OCI-LY3 (cell line): ENCODE measurements at regions not wholly inside any gene's neighbourhood (a gene's known extent, or its start where the extent isn't known, plus 50 kb on each side); places are given as distances from the start of the nearest gene placed in this dataset.

ENCODE experiments used
- H2AFZ ChIP-seq: fragments of 200-600, 300-600 bp; shearing (Covaris generic); 2 replicates; pipeline ENCODE4 v1.6.0; 2014; ENCODE audit warnings: antibody characterized with exemption, low read depth, low read length
- H3K27ac ChIP-seq: fragments of 200-600, 300-600 bp; sonication (generic); 2 replicates; pipeline ENCODE4 v1.5.1; 2014; ENCODE audit warnings: mild to moderate bottlenecking, low read length, moderate library complexity, mixed read lengths
- H3K27me3 ChIP-seq: fragments of 200-600, 300-600 bp; sonication (generic); 2 replicates; pipeline ENCODE4 v1.6.1; 2014; ENCODE audit warnings: low read depth, low read length, mixed read lengths
- H3K36me3 ChIP-seq: fragments of 200-600, 300-600 bp; sonication (generic); replicated peaks from 2 replicates; pipeline ENCODE3; 2014; ENCODE audit warnings: low read depth, low read length, mixed read lengths
- H3K4me1 ChIP-seq: fragments of 300-600, 200-600 bp; sonication (generic); 2 replicates; pipeline ENCODE4 v1.6.1; 2014; ENCODE audit warnings: low read length, mixed read lengths
- H3K4me2 ChIP-seq: fragments of 200-600, 300-600 bp; sonication (generic); 2 replicates; pipeline ENCODE4 v1.6.1; 2014; ENCODE audit warnings: low read length, mixed read lengths
- H3K4me3 ChIP-seq: fragments of 300-600, 200-600 bp; sonication (generic); 2 replicates; pipeline ENCODE4 v1.5.1; 2014; ENCODE audit warnings: antibody characterized with exemption, mild to moderate bottlenecking, low read length, moderate library complexity
- H3K79me2 ChIP-seq: fragments of 300-600, 200-600 bp; shearing (Covaris generic); 2 replicates; pipeline ENCODE4 v1.6.1; 2014; ENCODE audit warnings: mild to moderate bottlenecking, low read length, mixed read lengths
- H3K9ac ChIP-seq: fragments of 300-600, 200-600 bp; shearing (Covaris generic); 2 replicates; pipeline ENCODE4 v1.6.0; 2014; ENCODE audit warnings: mild to moderate bottlenecking, low read length, moderate library complexity
- H3K9me3 ChIP-seq: fragments of 200-600, 300-600 bp; shearing (Covaris generic); 2 replicates; pipeline ENCODE4 v1.6.1; 2014; ENCODE audit warnings: low read length, mixed read lengths; ENCODE audit not compliant: insufficient read depth
- H4K20me1 ChIP-seq: fragments of 200-600, 300-600 bp; sonication (generic); 2 replicates; pipeline ENCODE4 v1.6.1; 2016; ENCODE audit warnings: low read length, mixed read lengths; ENCODE audit not compliant: insufficient read depth
- CTCF ChIP-seq: fragments of 200-600, 300-600 bp; sonication (generic); IDR thresholded peaks from 2 replicates; pipeline ENCODE4 v1.5.1; 2014; ENCODE audit warnings: antibody characterized with exemption, low read length, low read depth
- EZH2phosphoT487 ChIP-seq: fragments of 200-600 bp; shearing (Covaris generic); IDR thresholded peaks from 2 replicates; pipeline ENCODE4 v1.6.1; 2018; ENCODE audit warnings: antibody characterized with exemption, mixed run types, low read depth

GRCh38 chr1:96979304-96980268 is 258.0 kb downstream of the PTBP2 start:
- H4K20me1 ChIP-seq = no peaks in the 10 kb centered on the region
- no peaks in the 10 kb centered on the region for H3K9me3 ChIP-seq
- H3K27ac ChIP-seq = no peak overlapping the region
- no peaks in the 10 kb centered on the region for H3K27me3 ChIP-seq
- no peak overlapping the region for H3K9ac ChIP-seq
- no peak overlapping the region for H3K4me3 ChIP-seq
- TF ChIP-seq EZH2phosphoT487 = no peak
- no peak for TF ChIP-seq CTCF
- H2AFZ ChIP-seq = no peak overlapping the region
- H3K4me1 ChIP-seq = no peaks in the 10 kb centered on the region
- H3K36me3 ChIP-seq = no peaks in the 10 kb centered on the region
- H3K4me2 ChIP-seq = no peak overlapping the region
- H3K79me2 ChIP-seq = no peaks in the 10 kb centered on the region

GRCh38 chr1:96980448-96980847 is 258.9 kb downstream of the PTBP2 start:
- TF ChIP-seq EZH2phosphoT487 = no peak
- no peak for TF ChIP-seq CTCF
- H3K79me2 ChIP-seq = no peaks in the 10 kb centered on the region
- H4K20me1 ChIP-seq = no peaks in the 10 kb centered on the region
- no peaks in the 10 kb centered on the region for H3K27me3 ChIP-seq
- H3K9me3 ChIP-seq = no peaks in the 10 kb centered on the region
- H3K36me3 ChIP-seq = no peaks in the 10 kb centered on the region
- no peaks in the 10 kb centered on the region for H3K4me1 ChIP-seq
- no peak overlapping the region for H3K4me2 ChIP-seq
- H3K4me3 ChIP-seq = no peak overlapping the region
- H3K27ac ChIP-seq = no peak overlapping the region
- no peak overlapping the region for H2AFZ ChIP-seq
- H3K9ac ChIP-seq = no peak overlapping the region

DNA sequence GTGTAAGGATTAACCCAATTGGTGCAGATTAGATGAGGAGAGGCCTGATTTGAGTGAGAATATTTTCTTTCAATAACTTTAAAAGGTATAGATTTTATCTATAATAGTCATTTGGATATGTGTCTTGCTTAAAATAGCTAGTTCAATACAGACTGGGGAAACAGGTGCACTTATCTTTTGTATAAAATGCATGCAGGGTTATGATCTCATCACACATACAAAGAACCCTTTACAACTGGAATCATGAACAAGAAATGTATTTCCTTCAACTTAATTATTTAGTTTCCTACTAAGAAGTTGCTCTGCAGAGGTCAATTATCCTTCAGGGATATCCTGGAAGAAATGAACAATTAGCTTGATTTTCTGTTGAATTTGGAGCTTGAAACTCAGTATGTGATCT is 259.6 kb downstream of the PTBP2 start:
- H3K9me3 ChIP-seq = no peaks in the 10 kb centered on the region
- H3K27me3 ChIP-seq = no peaks in the 10 kb centered on the region
- H3K27ac ChIP-seq = no peak overlapping the region
- TF ChIP-seq CTCF (no peak), EZH2phosphoT487 (no peak)
- H3K36me3 ChIP-seq = no peaks in the 10 kb centered on the region
- no peak overlapping the region for H3K4me2 ChIP-seq
- H3K79me2 ChIP-seq = no peaks in the 10 kb centered on the region
- H3K9ac ChIP-seq = no peak overlapping the region
- H4K20me1 ChIP-seq = no peaks in the 10 kb centered on the region
- no peak overlapping the region for H2AFZ ChIP-seq
- H3K4me3 ChIP-seq = no peak overlapping the region
- no peaks in the 10 kb centered on the region for H3K4me1 ChIP-seq

DNA sequence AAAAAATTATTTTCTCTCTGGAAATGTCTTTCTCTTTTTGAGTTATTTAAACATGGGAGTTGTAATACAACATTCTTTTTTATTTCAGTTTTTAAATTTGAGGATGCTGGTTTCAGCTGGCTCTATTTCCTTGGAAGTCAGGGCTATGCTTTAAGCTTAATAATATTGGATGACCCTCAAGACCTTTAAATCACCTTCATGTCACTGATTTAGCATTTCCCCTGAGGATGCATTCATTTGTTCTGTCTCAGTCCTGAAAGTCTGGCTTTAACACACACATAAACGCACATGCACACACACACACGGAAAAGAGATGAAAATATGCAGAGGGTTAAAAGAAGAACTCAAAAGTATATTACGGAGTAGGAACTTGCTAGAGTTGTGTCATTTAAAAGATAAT is 260.5 kb downstream of the PTBP2 start:
- H3K36me3 ChIP-seq = no peaks in the 10 kb centered on the region
- no peak overlapping the region for H3K9ac ChIP-seq
- H3K4me2 ChIP-seq = no peak overlapping the region
- no peak overlapping the region for H3K27ac ChIP-seq
- no peaks in the 10 kb centered on the region for H3K27me3 ChIP-seq
- H4K20me1 ChIP-seq = no peaks in the 10 kb centered on the region
- H3K9me3 ChIP-seq = no peaks in the 10 kb centered on the region
- H2AFZ ChIP-seq = no peak overlapping the region
- no peaks in the 10 kb centered on the region for H3K79me2 ChIP-seq
- TF ChIP-seq CTCF (no peak), EZH2phosphoT487 (no peak)
- H3K4me3 ChIP-seq = no peak overlapping the region
- no peaks in the 10 kb centered on the region for H3K4me1 ChIP-seq
